SJCRH30 (cell line): ENCODE measurements at regions not wholly inside any gene's neighbourhood (a gene's known extent, or its start where the extent isn't known, plus 50 kb on each side); places are given as distances from the start of the nearest gene placed in this dataset.

Experiments used
- DNase-seq, 2 experiments: peaks; one replicate each; pipeline ENCODE4 v3.0.0-alpha.2; 2015 to 2020
- H3K27ac ChIP-seq: fragments of 250-450 bp; sonication (Bioruptor Pico); 2 replicates; pipeline ENCODE4 v1.5.1; 2020; ENCODE audit warnings: mild to moderate bottlenecking, moderate library complexity
- H3K27me3 ChIP-seq: fragments of 250-450 bp; sonication (Bioruptor Pico); 2 replicates; pipeline ENCODE4 v1.5.1; 2020; ENCODE audit warnings: mild to moderate bottlenecking, moderate library complexity
- H3K36me3 ChIP-seq: fragments of 250-450 bp; sonication (Bioruptor Pico); 2 replicates; pipeline ENCODE4 v1.5.1; 2020; ENCODE audit warnings: mild to moderate bottlenecking, moderate library complexity
- H3K4me1 ChIP-seq: fragments of 250-450 bp; sonication (Bioruptor Pico); 2 replicates; pipeline ENCODE4 v1.5.1; 2020; ENCODE audit warnings: mild to moderate bottlenecking, moderate library complexity
- H3K4me3 ChIP-seq: fragments of 250-450 bp; sonication (Bioruptor Pico); 2 replicates; pipeline ENCODE4 v1.5.1; 2020; ENCODE audit warnings: mild to moderate bottlenecking, moderate library complexity
- H3K9me3 ChIP-seq: fragments of 250-450 bp; sonication (Bioruptor Pico); replicated peaks from 2 replicates; pipeline ENCODE4 v1.5.1; 2020; ENCODE audit warnings: mild to moderate bottlenecking, moderate library complexity

- no peaks in the 10 kb centered on the region for H3K4me1 ChIP-seq
- no peak overlapping the region for H3K27ac ChIP-seq
- H3K4me3 ChIP-seq = no peak overlapping the region
- DNase-seq = no peak
- no peaks in the 10 kb centered on the region for H3K9me3 ChIP-seq
- H3K27me3 ChIP-seq = no peaks in the 10 kb centered on the region
- H3K36me3 ChIP-seq = no peaks in the 10 kb centered on the region
These were observed 225.2 kb upstream of the TMTC4 start for GRCh38 chr13:100899720-100900316.

GRCh38 chr13:100898431-100898830, 223.8 kb upstream of the TMTC4 start:
- Histone ChIP-seq H3K27me3 (no peaks in the 10 kb centered on the region), H3K36me3 (no peaks in the 10 kb centered on the region), H3K4me3 (no peak overlapping the region), H3K27ac (no peak overlapping the region), H3K9me3 (no peaks in the 10 kb centered on the region), H3K4me1 (no peaks in the 10 kb centered on the region)
- DNase-seq = no peak

GRCh38 chr13:100895651-100896050, 221.1 kb upstream of the TMTC4 start:
- Histone ChIP-seq H3K27ac (no peak overlapping the region), H3K36me3 (no peaks in the 10 kb centered on the region), H3K27me3 (no peaks in the 10 kb centered on the region), H3K4me1 (no peaks in the 10 kb centered on the region), H3K9me3 (no peaks in the 10 kb centered on the region), H3K4me3 (no peak overlapping the region)
- DNase-seq = no peak

- no peaks in the 10 kb centered on the region for H3K4me1 ChIP-seq
- DNase-seq = no peak
- no peak overlapping the region for H3K4me3 ChIP-seq
- H3K27me3 ChIP-seq = no peaks in the 10 kb centered on the region
- no peaks in the 10 kb centered on the region for H3K36me3 ChIP-seq
- H3K9me3 ChIP-seq = no peaks in the 10 kb centered on the region
- no peak overlapping the region for H3K27ac ChIP-seq
These were observed 218.4 kb upstream of the TMTC4 start for GRCh38 chr13:100892981-100893380.

GRCh38 chr13:100890645-100891044, 216.1 kb upstream of the TMTC4 start:
- H3K4me1 ChIP-seq = no peaks in the 10 kb centered on the region
- peak in 1 of 2 experiments; percentile 8 for DNase-seq
- no peak overlapping the region for H3K27ac ChIP-seq
- H3K27me3 ChIP-seq = no peaks in the 10 kb centered on the region
- H3K9me3 ChIP-seq = no peaks in the 10 kb centered on the region
- no peak overlapping the region for H3K4me3 ChIP-seq
- no peaks in the 10 kb centered on the region for H3K36me3 ChIP-seq

- Histone ChIP-seq H3K36me3 (no peaks in the 10 kb centered on the region), H3K4me3 (no peak overlapping the region), H3K9me3 (no peaks in the 10 kb centered on the region), H3K27me3 (no peaks in the 10 kb centered on the region), H3K27ac (no peak overlapping the region), H3K4me1 (no peaks in the 10 kb centered on the region)
- DNase-seq = no peak
These were observed 213.1 kb upstream of the TMTC4 start for GRCh38 chr13:100887729-100888151.

GRCh38 chr13:100883453-100883852, 208.9 kb upstream of the TMTC4 start:
- Histone ChIP-seq H3K4me1 (no peaks in the 10 kb centered on the region), H3K9me3 (no peaks in the 10 kb centered on the region), H3K27me3 (no peaks in the 10 kb centered on the region), H3K36me3 (no peaks in the 10 kb centered on the region), H3K27ac (no peak overlapping the region), H3K4me3 (no peak overlapping the region)
- no peak for DNase-seq

- no peak for DNase-seq
- no peaks in the 10 kb centered on the region for H3K4me1 ChIP-seq
- H3K27ac ChIP-seq = no peak overlapping the region
- H3K27me3 ChIP-seq = no peaks in the 10 kb centered on the region
- H3K9me3 ChIP-seq = no peaks in the 10 kb centered on the region
- no peaks in the 10 kb centered on the region for H3K36me3 ChIP-seq
- no peak overlapping the region for H3K4me3 ChIP-seq
These were observed 206.8 kb upstream of the TMTC4 start for GRCh38 chr13:100881291-100881864.

- H3K27me3 ChIP-seq = no peaks in the 10 kb centered on the region
- H3K4me1 ChIP-seq = peaks cover 3% of the 10 kb centered on the region; the same call in 1 of the 2 replicates
- no peak for DNase-seq
- H3K4me3 ChIP-seq = no peak overlapping the region
- H3K27ac ChIP-seq = no peak overlapping the region
- no peaks in the 10 kb centered on the region for H3K36me3 ChIP-seq
- no peaks in the 10 kb centered on the region for H3K9me3 ChIP-seq
These were observed 205.6 kb upstream of the TMTC4 start for GRCh38 chr13:100880166-100880565.

GRCh38 chr13:100879255-100879654, 204.7 kb upstream of the TMTC4 start:
- H3K9me3 ChIP-seq = no peaks in the 10 kb centered on the region
- no peaks in the 10 kb centered on the region for H3K27me3 ChIP-seq
- no peak overlapping the region for H3K27ac ChIP-seq
- peaks cover 3% of the 10 kb centered on the region; the same call in 1 of the 2 replicates for H3K4me1 ChIP-seq
- no peaks in the 10 kb centered on the region for H3K36me3 ChIP-seq
- H3K4me3 ChIP-seq = no peak overlapping the region
- no peak for DNase-seq

GRCh38 chr13:100876044-100876403, 201.4 kb upstream of the TMTC4 start:
- H3K4me1 ChIP-seq = peaks cover 3% of the 10 kb centered on the region; the same call in 1 of the 2 replicates
- H3K27me3 ChIP-seq = no peaks in the 10 kb centered on the region
- H3K27ac ChIP-seq = no peak overlapping the region
- no peaks in the 10 kb centered on the region for H3K9me3 ChIP-seq
- DNase-seq = no peak
- H3K36me3 ChIP-seq = no peaks in the 10 kb centered on the region
- no peak overlapping the region for H3K4me3 ChIP-seq

GRCh38 chr13:100875392-100876043, 200.9 kb upstream of the TMTC4 start:
- Histone ChIP-seq H3K4me3 (no peak overlapping the region), H3K36me3 (no peaks in the 10 kb centered on the region), H3K27me3 (no peaks in the 10 kb centered on the region), H3K27ac (no peak overlapping the region), H3K4me1 (peaks cover 3% of the 10 kb centered on the region; the same call in 1 of the 2 replicates), H3K9me3 (no peaks in the 10 kb centered on the region)
- DNase-seq = no peak

GRCh38 chr13:100872761-100873160, 198.2 kb upstream of the TMTC4 start:
- Histone ChIP-seq H3K4me1 (peaks cover 3% of the 10 kb centered on the region; the same call in 1 of the 2 replicates), H3K4me3 (no peak overlapping the region), H3K27me3 (no peaks in the 10 kb centered on the region), H3K9me3 (no peaks in the 10 kb centered on the region), H3K27ac (no peak overlapping the region), H3K36me3 (no peaks in the 10 kb centered on the region)
- no peak for DNase-seq

- Histone ChIP-seq H3K4me1 (peaks cover 3% of the 10 kb centered on the region; the same call in 1 of the 2 replicates), H3K36me3 (no peaks in the 10 kb centered on the region), H3K4me3 (no peak overlapping the region), H3K9me3 (no peaks in the 10 kb centered on the region), H3K27me3 (no peaks in the 10 kb centered on the region), H3K27ac (no peak overlapping the region)
- DNase-seq = no peak
These were observed 196.3 kb upstream of the TMTC4 start for GRCh38 chr13:100870898-100871297.

- no peaks in the 10 kb centered on the region for H3K36me3 ChIP-seq
- H3K27me3 ChIP-seq = no peaks in the 10 kb centered on the region
- no peaks in the 10 kb centered on the region for H3K4me1 ChIP-seq
- DNase-seq = no peak
- H3K27ac ChIP-seq = no peak overlapping the region
- no peaks in the 10 kb centered on the region for H3K9me3 ChIP-seq
- no peak overlapping the region for H3K4me3 ChIP-seq
These were observed 186.3 kb upstream of the TMTC4 start for GRCh38 chr13:100860866-100861265.

- DNase-seq = no peak
- Histone ChIP-seq H3K9me3 (no peaks in the 10 kb centered on the region), H3K36me3 (no peaks in the 10 kb centered on the region), H3K27me3 (no peaks in the 10 kb centered on the region), H3K4me3 (no peak overlapping the region), H3K4me1 (no peaks in the 10 kb centered on the region), H3K27ac (no peak overlapping the region)
These were observed 185.3 kb upstream of the TMTC4 start for GRCh38 chr13:100859861-100860260.
